CD14-positive monocyte (primary cell): ENCODE measurements at regions not wholly inside any gene's neighbourhood (a gene's known extent, or its start where the extent isn't known, plus 50 kb on each side); places are given as distances from the start of the nearest gene placed in this dataset.

Experiments
- DNase-seq, 3 donors: peaks; one replicate each; pipeline ENCODE4 v3.0.0-alpha.2; 2011 to 2022
- H2AFZ ChIP-seq: 2 replicates; pipeline ENCODE4 v1.6.0; 2012; ENCODE audit warnings: mild to moderate bottlenecking, low read depth, low read length, inconsistent platforms; ENCODE audit not compliant: insufficient read depth, poor library complexity, severe bottlenecking
- H3K27ac ChIP-seq, 2 donors: 1 replicate in 1 of 2; 2 replicates in 1 of 2; pipeline ENCODE4 v1.5.1; 2012 to 2013; ENCODE audit warnings: low read length in 2 of 2, control low read depth in 1 of 2, inconsistent platforms in 1 of 2, low read depth in 1 of 2, mild to moderate bottlenecking in 1 of 2
- H3K27me3 ChIP-seq, 2 donors: one replicate each; pipeline versions ENCODE4 v1.6.0 to v1.6.1; 2011 to 2013; ENCODE audit warnings: low read length in 2 of 2; ENCODE audit not compliant: control insufficient read depth in 2 of 2, insufficient read depth in 2 of 2
- H3K36me3 ChIP-seq, 2 donors: replicated peaks in 1 of 2; 1 replicate in 1 of 2; 2 replicates in 1 of 2; pipeline versions ENCODE4 v1.5.1 to v1.6.1; 2012 to 2013; ENCODE audit warnings: low read length in 2 of 2, control low read depth in 1 of 2, inconsistent platforms in 1 of 2, mild to moderate bottlenecking in 1 of 2; ENCODE audit not compliant: insufficient read depth in 2 of 2, control insufficient read depth in 1 of 2
- H3K4me1 ChIP-seq, 2 donors: 1 replicate in 1 of 2; 2 replicates in 1 of 2; pipeline versions ENCODE4 v1.5.1 to v1.6.1; 2012 to 2013; ENCODE audit warnings: low read length in 2 of 2, control low read depth in 1 of 2, inconsistent platforms in 1 of 2, mild to moderate bottlenecking in 1 of 2, moderate library complexity in 1 of 2; ENCODE audit not compliant: insufficient read depth in 2 of 2, control insufficient read depth in 1 of 2
- H3K4me2 ChIP-seq: replicated peaks from 2 replicates; pipeline ENCODE3; 2012; ENCODE audit warnings: low read length, moderate library complexity, mild to moderate bottlenecking; ENCODE audit not compliant: poor library complexity, severe bottlenecking; ENCODE audit errors: extremely low read depth
- H3K4me3 ChIP-seq, 3 experiments: fragments of 200-600 bp in 1 of 3; sonication (generic) in 1 of 3; replicated peaks in 1 of 3; 1 replicate in 2 of 3; 2 replicates in 1 of 3; pipeline ENCODE4 v1.5.1; 2011 to 2013; ENCODE audit warnings: low read length in 3 of 3, mild to moderate bottlenecking in 3 of 3, control low read depth in 2 of 3, low read depth in 2 of 3, inconsistent platforms in 1 of 3, moderate library complexity in 1 of 3
- H3K79me2 ChIP-seq: 2 replicates; pipeline ENCODE4 v1.6.0; 2012; ENCODE audit warnings: mild to moderate bottlenecking, control low read depth, inconsistent platforms, low read length, moderate library complexity; ENCODE audit not compliant: insufficient read depth
- H3K9ac ChIP-seq: 2 replicates; pipeline ENCODE4 v1.6.0; 2017; ENCODE audit warnings: low read length, mild to moderate bottlenecking; ENCODE audit not compliant: insufficient read depth, poor library complexity, severe bottlenecking
- H3K9me3 ChIP-seq, 2 donors: replicated peaks in 1 of 2; 1 replicate in 1 of 2; 2 replicates in 1 of 2; pipeline versions ENCODE4 v1.5.1 to v1.6.1; 2012 to 2013; ENCODE audit warnings: low read length in 2 of 2, control low read depth in 1 of 2; ENCODE audit not compliant: control insufficient read depth in 1 of 2, insufficient read depth in 1 of 2
- H4K20me1 ChIP-seq: 2 replicates; pipeline ENCODE4 v1.6.0; 2012; ENCODE audit warnings: mild to moderate bottlenecking, low read length, control low read depth, moderate library complexity; ENCODE audit not compliant: insufficient read depth
- H3K27ac Mint-ChIP-seq, 7 donors: one replicate each; pipeline ENCODE4 v1.8.0; 2020; ENCODE audit warnings: mild to moderate bottlenecking in 7 of 7, mixed read lengths in 7 of 7, moderate library complexity in 6 of 7, inconsistent platforms in 2 of 7
- H3K27me3 Mint-ChIP-seq, 3 donors: one replicate each; pipeline ENCODE4 v1.8.0; 2021 to 2022; ENCODE audit warnings: low read depth in 3 of 3, mild to moderate bottlenecking in 3 of 3, mixed read lengths in 3 of 3, moderate library complexity in 3 of 3, inconsistent platforms in 1 of 3
- H3K36me3 Mint-ChIP-seq, 2 donors: one replicate each; pipeline ENCODE4 v1.8.0; 2020; ENCODE audit warnings: mixed read lengths in 2 of 2, inconsistent platforms in 1 of 2, mild to moderate bottlenecking in 1 of 2
- H3K4me1 Mint-ChIP-seq: one replicate; pipeline ENCODE4 v1.8.0; 2020; ENCODE audit warnings: mild to moderate bottlenecking, mixed read lengths
- H3K4me3 Mint-ChIP-seq, 2 donors: one replicate each; pipeline ENCODE4 v1.8.0; 2020; ENCODE audit warnings: mild to moderate bottlenecking in 2 of 2, mixed read lengths in 2 of 2, moderate library complexity in 1 of 2
- H3K9me3 Mint-ChIP-seq, 7 donors: one replicate each; pipeline ENCODE4 v1.8.0; 2020 to 2022; ENCODE audit warnings: mixed read lengths in 7 of 7, mild to moderate bottlenecking in 6 of 7, moderate library complexity in 6 of 7, inconsistent platforms in 2 of 7
- WGBS: methylation state at CpG from one replicate; pipeline ENCODE4 v1.1.5; 2013; ENCODE audit warnings: missing lambda C conversion rate; ENCODE audit not compliant: insufficient coverage; 5-methylcytosine and 5-hydroxymethylcytosine counted together
- intact Hi-C, 2 donors: fragments of 100-400 bp; cut with micrococcal nuclease; formaldehyde crosslinking; loops; one replicate each; pipeline versions ENCODE4 v1.15.0 to v1.15.1; 2023
- TF ChIP-seq, protein P1 (sequence below): fragments of 200-600 bp; IDR thresholded peaks from one replicate; pipeline ENCODE4 v1.8.0; 2022; ENCODE audit warnings: antibody characterized with exemption, mild to moderate bottlenecking

DNA sequence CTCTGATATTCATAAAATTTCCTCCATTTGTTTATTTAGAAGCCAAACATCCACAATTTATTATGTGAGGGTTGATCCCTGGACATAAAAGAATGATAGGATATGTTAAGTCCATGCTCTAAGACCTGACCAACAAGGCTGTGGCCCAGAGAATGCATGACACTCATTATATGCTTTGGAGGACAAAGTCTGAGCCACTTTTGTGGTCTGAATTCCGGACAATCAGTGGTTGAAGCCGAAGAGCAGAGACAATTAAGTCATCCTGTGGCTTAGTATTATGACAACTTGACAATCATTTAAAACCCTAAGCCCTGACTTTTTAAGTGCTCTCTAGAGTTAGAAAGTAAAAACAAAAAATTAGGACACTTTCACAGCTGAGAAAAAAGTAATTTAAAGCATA lies 483.3 kb downstream of the PLCL1 start:
- no peak overlapping the region for H3K27ac ChIP-seq
- H3K4me3 ChIP-seq = no peak overlapping the region
- no peak overlapping the region for H3K27ac Mint-ChIP-seq
- no peaks in the 10 kb centered on the region for H3K4me1 Mint-ChIP-seq
- WGBS = no CpG with 5 or more reads among the region's 2 CpGs
- no peaks in the 10 kb centered on the region for H4K20me1 ChIP-seq
- peaks cover 0 to 3% (median 0%) of the 10 kb centered on the region in 7 donors for H3K9me3 Mint-ChIP-seq
- no peaks in the 10 kb centered on the region for H3K36me3 Mint-ChIP-seq
- no peaks in the 10 kb centered on the region for H3K79me2 ChIP-seq
- no peak overlapping the region for H2AFZ ChIP-seq
- peaks cover 0 to 3% of the 10 kb centered on the region in 2 donors for H3K27me3 ChIP-seq
- no peak overlapping the region for H3K4me2 ChIP-seq
- H3K27me3 Mint-ChIP-seq = peaks cover 2 to 15% (median 5%) of the 10 kb centered on the region in 3 donors
- intact Hi-C loops = no loop called here
- H3K9me3 ChIP-seq = no peaks in the 10 kb centered on the region
- H3K4me1 ChIP-seq = no peaks in the 10 kb centered on the region
- no peak overlapping the region for H3K4me3 Mint-ChIP-seq
- TF ChIP-seq, protein P1, sequence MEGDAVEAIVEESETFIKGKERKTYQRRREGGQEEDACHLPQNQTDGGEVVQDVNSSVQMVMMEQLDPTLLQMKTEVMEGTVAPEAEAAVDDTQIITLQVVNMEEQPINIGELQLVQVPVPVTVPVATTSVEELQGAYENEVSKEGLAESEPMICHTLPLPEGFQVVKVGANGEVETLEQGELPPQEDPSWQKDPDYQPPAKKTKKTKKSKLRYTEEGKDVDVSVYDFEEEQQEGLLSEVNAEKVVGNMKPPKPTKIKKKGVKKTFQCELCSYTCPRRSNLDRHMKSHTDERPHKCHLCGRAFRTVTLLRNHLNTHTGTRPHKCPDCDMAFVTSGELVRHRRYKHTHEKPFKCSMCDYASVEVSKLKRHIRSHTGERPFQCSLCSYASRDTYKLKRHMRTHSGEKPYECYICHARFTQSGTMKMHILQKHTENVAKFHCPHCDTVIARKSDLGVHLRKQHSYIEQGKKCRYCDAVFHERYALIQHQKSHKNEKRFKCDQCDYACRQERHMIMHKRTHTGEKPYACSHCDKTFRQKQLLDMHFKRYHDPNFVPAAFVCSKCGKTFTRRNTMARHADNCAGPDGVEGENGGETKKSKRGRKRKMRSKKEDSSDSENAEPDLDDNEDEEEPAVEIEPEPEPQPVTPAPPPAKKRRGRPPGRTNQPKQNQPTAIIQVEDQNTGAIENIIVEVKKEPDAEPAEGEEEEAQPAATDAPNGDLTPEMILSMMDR = no peak
- DNase-seq = no peak
- no peak overlapping the region for H3K9ac ChIP-seq
- H3K36me3 ChIP-seq = no peaks in the 10 kb centered on the region

DNA sequence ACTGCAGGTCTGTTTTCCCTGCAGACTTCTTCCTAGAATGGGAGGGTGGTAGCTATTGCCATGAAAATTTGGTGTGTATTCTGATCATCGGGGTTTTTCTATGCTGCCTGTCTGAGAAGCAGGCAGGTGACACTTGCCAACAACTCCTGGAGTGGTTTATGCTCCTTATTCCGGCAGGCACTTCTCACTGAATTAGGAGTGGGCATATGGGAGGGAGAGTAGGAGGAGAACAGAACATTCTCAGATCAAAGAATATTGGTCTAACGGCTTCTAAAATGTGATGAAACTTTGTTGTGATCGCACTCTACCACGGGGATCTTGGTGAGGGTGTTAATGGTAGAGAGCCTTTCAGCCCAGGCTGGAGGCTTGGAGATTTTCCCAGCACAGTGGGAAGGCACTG lies 480.8 kb downstream of the PLCL1 start:
- H3K27ac Mint-ChIP-seq = no peak overlapping the region

More for the DNA sequence above, 480.8 kb downstream of the PLCL1 start:
- H3K27me3 Mint-ChIP-seq = peaks cover 2 to 20% (median 5%) of the 10 kb centered on the region in 3 donors
- Histone ChIP-seq H3K36me3 (no peaks in the 10 kb centered on the region), H3K27me3 (peaks cover 0 to 3% of the 10 kb centered on the region in 2 donors), H3K9ac (no peak overlapping the region), H2AFZ (no peak overlapping the region), H3K9me3 (no peaks in the 10 kb centered on the region), H3K4me1 (no peaks in the 10 kb centered on the region), H3K4me2 (no peak overlapping the region), H3K4me3 (no peak overlapping the region), H4K20me1 (no peaks in the 10 kb centered on the region), H3K27ac (no peak overlapping the region), H3K79me2 (no peaks in the 10 kb centered on the region)
- WGBS = 74% methylated on average over 3 of the region's 5 CpGs
- TF ChIP-seq, protein P1 = no peak
- intact Hi-C loops = no loop called here
- DNase-seq = no peak
- no peaks in the 10 kb centered on the region for H3K4me1 Mint-ChIP-seq
- no peak overlapping the region for H3K4me3 Mint-ChIP-seq
- H3K36me3 Mint-ChIP-seq = no peaks in the 10 kb centered on the region
- peaks cover 0 to 3% (median 0%) of the 10 kb centered on the region in 7 donors for H3K9me3 Mint-ChIP-seq
